ENCODE measurements at regions not wholly inside any gene's neighbourhood (a gene's known extent, or its start where the extent isn't known, plus 50 kb on each side); places are given as distances from the start of the nearest gene placed in this dataset.

- TF ChIP-seq CTCF (conservative IDR thresholded peaks at IDR 0.05; ENCODE audit: low read length): no peak
- TF ChIP-seq EZH2phosphoT487 (IDR thresholded peaks at IDR 0.05; ENCODE audit: borderline replicate concordance): no peak
Measured at GRCh38 chr5:92330365-92330764, 947.2 kb upstream of the ARRDC3 start.

Measured in Loucy (cell line).